H1 (cell line): ENCODE measurements at regions not wholly inside any gene's neighbourhood (a gene's known extent, or its start where the extent isn't known, plus 50 kb on each side); places are given as distances from the start of the nearest gene placed in this dataset.

Experiments used
- CTCF ChIA-PET: fragments of 300-600 bp; sonication (Branson Sonifier 250); formaldehyde crosslinking; loops from one replicate; lab custom pipeline; 2021; ENCODE audit not compliant: partially characterized antibody; lab: Charles Lee
- POLR2A ChIA-PET: fragments of 300-600 bp; sonication (Branson Sonifier 250); formaldehyde crosslinking; loops from one replicate; lab custom pipeline; 2021; ENCODE audit warnings: inconsistent platforms; ENCODE audit not compliant: partially characterized antibody; lab: Charles Lee
- DNase-seq, 2 experiments: peaks; one replicate each; pipeline versions ENCODE4 v3.0.0 to v3.0.0-alpha.2; 2010 to 2022; ENCODE audit warnings: low spot score in 2 of 2, low read depth in 1 of 2, mixed read lengths in 1 of 2
- FAIRE-seq: peaks from 2 replicates; lab custom pipeline; 2011; peaks lifted over from hg19 to GRCh38; lab: Jason Lieb, UNC
- H2AFZ ChIP-seq: 2 replicates; pipeline ENCODE4 v1.8.1; 2012; ENCODE audit warnings: low read length, inconsistent platforms
- H2AK5ac ChIP-seq: 2 replicates; pipeline ENCODE4 v1.6.1; 2013; ENCODE audit warnings: low read depth, low read length
- H2BK120ac ChIP-seq: replicated peaks from 2 replicates; pipeline ENCODE3; 2013; ENCODE audit warnings: low read depth, low read length, inconsistent platforms
- H2BK12ac ChIP-seq: 2 replicates; pipeline ENCODE4 v1.6.1; 2013; ENCODE audit warnings: low read depth, low read length
- H2BK15ac ChIP-seq: 2 replicates; pipeline ENCODE4 v1.6.1; 2013; ENCODE audit warnings: low read length
- H2BK20ac ChIP-seq: 2 replicates; pipeline ENCODE4 v1.6.1; 2013; ENCODE audit warnings: low read length
- H2BK5ac ChIP-seq: 2 replicates; pipeline ENCODE4 v1.6.1; 2013; ENCODE audit warnings: low read depth, low read length
- H3K14ac ChIP-seq: 2 replicates; pipeline ENCODE4 v1.6.1; 2013; ENCODE audit warnings: inconsistent platforms; ENCODE audit not compliant: insufficient read length
- H3K18ac ChIP-seq: 2 replicates; pipeline ENCODE4 v1.6.1; 2013; ENCODE audit warnings: low read length; ENCODE audit errors: extremely low read depth
- H3K23ac ChIP-seq: 2 replicates; pipeline ENCODE4 v1.6.1; 2013; ENCODE audit warnings: inconsistent platforms; ENCODE audit not compliant: insufficient read length
- H3K23me2 ChIP-seq: 2 replicates; pipeline ENCODE4 v1.6.1; 2013; ENCODE audit warnings: low read depth, low read length
- H3K27ac ChIP-seq: 2 replicates; pipeline ENCODE4 v1.6.1; 2011; ENCODE audit warnings: low read depth, low read length, inconsistent platforms
- H3K27me3 ChIP-seq, 4 experiments: replicated peaks in 1 of 4; 1 replicate in 1 of 4; 2 replicates in 3 of 4; pipeline versions ENCODE4 v1.6.1 to v1.8.1; 2011 to 2013; ENCODE audit warnings: low read length in 3 of 4, mild to moderate bottlenecking in 3 of 4, inconsistent platforms in 2 of 4, mixed read lengths in 2 of 4, moderate library complexity in 1 of 4; ENCODE audit not compliant: control insufficient read depth in 3 of 4, insufficient read depth in 3 of 4; ENCODE audit errors: extremely low read depth in 1 of 4
- H3K36me3 ChIP-seq, 4 experiments: 2 replicates each; pipeline versions ENCODE4 v1.6.1 to v1.8.1; 2011 to 2013; ENCODE audit warnings: mild to moderate bottlenecking in 4 of 4, low read length in 3 of 4, moderate library complexity in 2 of 4, control low read depth in 1 of 4, inconsistent platforms in 1 of 4; ENCODE audit not compliant: insufficient read depth in 4 of 4, control insufficient read depth in 2 of 4
- H3K4ac ChIP-seq: replicated peaks from 2 replicates; pipeline ENCODE3; 2013; ENCODE audit warnings: low read length, low read depth, mixed read lengths, inconsistent platforms; ENCODE audit not compliant: insufficient read length
- H3K4me1 ChIP-seq, 4 experiments: replicated peaks in 1 of 4; 1 replicate in 1 of 4; 2 replicates in 3 of 4; pipeline versions ENCODE4 v1.6.1 to v1.8.1; 2011 to 2013; ENCODE audit warnings: low read length in 3 of 4, inconsistent platforms in 2 of 4, mixed read lengths in 1 of 4; ENCODE audit not compliant: insufficient read depth in 4 of 4, control insufficient read depth in 3 of 4
- H3K4me2 ChIP-seq, 2 experiments: 2 replicates each; pipeline versions ENCODE4 v1.6.1 to v1.8.1; 2011 to 2013; ENCODE audit warnings: low read depth in 2 of 2, low read length in 2 of 2, control low read depth in 1 of 2, inconsistent platforms in 1 of 2, mild to moderate bottlenecking in 1 of 2; ENCODE audit not compliant: insufficient read depth in 1 of 2
- H3K4me3 ChIP-seq, 4 experiments: fragments of 200-600, 300-600 bp in 1 of 4; sonication (generic), shearing (Covaris generic), sonication (Bioruptor Twin) in 1 of 4; 2 replicates each; pipeline versions ENCODE4 v1.5.1 to v1.8.1; 2011 to 2016; ENCODE audit warnings: low read length in 4 of 4, low read depth in 3 of 4, control low read depth in 2 of 4, inconsistent platforms in 2 of 4, mild to moderate bottlenecking in 2 of 4, mixed read lengths in 1 of 4, moderate library complexity in 1 of 4; ENCODE audit not compliant: insufficient read depth in 2 of 4; ENCODE audit errors: extremely low read depth in 1 of 4
- H3K56ac ChIP-seq: replicated peaks from 2 replicates; pipeline ENCODE3; 2013; ENCODE audit warnings: low read depth, mild to moderate bottlenecking, mixed read lengths, low read length, inconsistent platforms; ENCODE audit not compliant: insufficient read length
- H3K79me1 ChIP-seq: 2 replicates; pipeline ENCODE4 v1.6.1; 2013; ENCODE audit warnings: low read depth, low read length, control low read depth
- H3K79me2 ChIP-seq, 2 experiments: 2 replicates each; pipeline versions ENCODE4 v1.6.1 to v1.8.1; 2012 to 2013; ENCODE audit warnings: low read length in 2 of 2, mild to moderate bottlenecking in 2 of 2, inconsistent platforms in 1 of 2; ENCODE audit not compliant: insufficient read depth in 2 of 2, control insufficient read depth in 1 of 2
- H3K9ac ChIP-seq, 4 experiments: replicated peaks in 1 of 4; 1 replicate in 1 of 4; 2 replicates in 3 of 4; pipeline versions ENCODE4 v1.6.1 to v1.8.1; 2011 to 2013; ENCODE audit warnings: low read depth in 3 of 4, low read length in 3 of 4, control low read depth in 2 of 4, mild to moderate bottlenecking in 2 of 4, moderate library complexity in 2 of 4, inconsistent platforms in 1 of 4; ENCODE audit errors: extremely low read depth in 1 of 4
- H3K9me3 ChIP-seq, 2 experiments: 2 replicates each; pipeline versions ENCODE4 v1.6.1 to v1.8.1; 2012 to 2013; ENCODE audit warnings: mild to moderate bottlenecking in 2 of 2, moderate library complexity in 2 of 2, control low read depth in 1 of 2, inconsistent platforms in 1 of 2, low read depth in 1 of 2, low read length in 1 of 2, mixed read lengths in 1 of 2; ENCODE audit not compliant: insufficient read depth in 2 of 2
- H4K20me1 ChIP-seq, 2 experiments: replicated peaks in 1 of 2; 2 replicates each; pipeline versions ENCODE3 to v1.8.1; 2011 to 2013; ENCODE audit warnings: inconsistent platforms in 2 of 2, low read length in 2 of 2, mild to moderate bottlenecking in 1 of 2; ENCODE audit not compliant: insufficient read depth in 2 of 2, control insufficient read depth in 1 of 2
- H4K5ac ChIP-seq: 2 replicates; pipeline ENCODE4 v1.6.1; 2013; ENCODE audit warnings: low read length, low read depth, mixed read lengths, inconsistent platforms; ENCODE audit not compliant: insufficient read length
- H4K8ac ChIP-seq: 2 replicates; pipeline ENCODE4 v1.8.0; 2013; ENCODE audit warnings: mild to moderate bottlenecking, moderate library complexity, low read length, inconsistent platforms; ENCODE audit not compliant: insufficient read depth; ENCODE audit errors: extremely low read depth
- H4K91ac ChIP-seq: replicated peaks from 2 replicates; pipeline ENCODE3; 2013; ENCODE audit warnings: low read length, mixed read lengths, inconsistent platforms; ENCODE audit not compliant: insufficient read length
- ASH2L ChIP-seq: fragments of 200-600, 300-600 bp; sonication (generic); IDR thresholded peaks from one replicate; pipeline ENCODE4 v1.7.1; 2017; ENCODE audit warnings: low read length
- BCL11A ChIP-seq, 2 experiments: IDR thresholded peaks; one replicate each; pipeline ENCODE4 v1.6.1; 2011; ENCODE audit warnings: low read depth in 2 of 2, low read length in 2 of 2, mild to moderate bottlenecking in 2 of 2
- MAFK ChIP-seq: IDR thresholded peaks from 2 replicates; pipeline ENCODE4 v1.6.1; 2012; ENCODE audit warnings: low read depth, mild to moderate bottlenecking, improper control_type of control experiment, low read length
- POLR2A ChIP-seq, 2 experiments: IDR thresholded peaks; 1 replicate in 1 of 2; 2 replicates in 1 of 2; pipeline ENCODE4 v1.6.1; 2011; ENCODE audit warnings: low read depth in 2 of 2, low read length in 2 of 2, mild to moderate bottlenecking in 2 of 2; ENCODE audit errors: control extremely low read depth in 1 of 2
- POLR2AphosphoS5 ChIP-seq: IDR thresholded peaks from 2 replicates; pipeline ENCODE4 v1.6.1; 2011; ENCODE audit warnings: low read depth, low read length
- POU5F1 ChIP-seq: IDR thresholded peaks from 2 replicates; pipeline ENCODE4 v1.6.1; 2011; ENCODE audit warnings: low read depth, mild to moderate bottlenecking, low read length, moderate library complexity
- RNF2 ChIP-seq: fragments of 200-900, 300-1000 bp; sonication (generic); IDR thresholded peaks from 2 replicates; pipeline ENCODE4 v1.7.1; 2016; ENCODE audit warnings: borderline replicate concordance, low read depth, mild to moderate bottlenecking, antibody characterized with exemption, low read length; ENCODE audit not compliant: poor library complexity, severe bottlenecking; ENCODE audit errors: missing control alignments
- USF2 ChIP-seq: IDR thresholded peaks from 2 replicates; pipeline ENCODE4 v1.6.1; 2011; ENCODE audit warnings: low read length, improper control_type of control experiment
- WGBS, 2 experiments: shearing (Covaris generic) in 1 of 2; methylation state at CpG; one replicate each; pipeline versions ENCODE4 v1.1.6 to v1.1.7; 2013 to 2015; ENCODE audit warnings: low lambda C conversion rate in 2 of 2, mixed read lengths in 2 of 2, inconsistent platforms in 1 of 2, low coverage in 1 of 2, missing lambda C conversion rate in 1 of 2; ENCODE audit not compliant: insufficient replicate concordance in 2 of 2, insufficient coverage in 1 of 2, insufficient read length in 1 of 2; ENCODE audit errors: extremely low coverage in 1 of 2, missing lambda C conversion rate in 1 of 2; 5-methylcytosine and 5-hydroxymethylcytosine counted together

GRCh38 chr13:84670245-84670644 lies 788.0 kb upstream of the SLITRK1 start:
- Histone ChIP-seq H3K23ac (no peak overlapping the region), H3K36me3 (no peaks in the 10 kb centered on the region), H4K20me1 (no peaks in the 10 kb centered on the region), H2AK5ac (no peak overlapping the region), H3K23me2 (no peaks in the 10 kb centered on the region), H2BK12ac (no peak overlapping the region), H3K27me3 (no peaks in the 10 kb centered on the region), H3K14ac (no peak overlapping the region), H3K4me2 (no peak overlapping the region), H4K91ac (no peak overlapping the region), H4K5ac (no peak overlapping the region), H2BK15ac (no peak overlapping the region), H3K4ac (no peak overlapping the region), H2BK120ac (no peak overlapping the region), H2AFZ (no peak overlapping the region), H3K79me1 (no peaks in the 10 kb centered on the region), H2BK5ac (no peak overlapping the region), H3K4me3 (no peak overlapping the region), H3K56ac (no peak overlapping the region), H3K79me2 (no peaks in the 10 kb centered on the region), H3K9ac (no peak overlapping the region), H4K8ac (no peak overlapping the region), H3K4me1 (peaks cover 0 to 2% (median 0%) of the 10 kb centered on the region in 4 experiments; a peak in 1 of 7 replicates), H2BK20ac (no peak overlapping the region), H3K18ac (no peak overlapping the region), H3K27ac (no peak overlapping the region), H3K9me3 (no peaks in the 10 kb centered on the region)
- FAIRE-seq (no peak), DNase-seq (no peak)
- TF ChIP-seq MAFK = no peak
- no peak for TF ChIP-seq USF2
- TF ChIP-seq POU5F1 = no peak
- no peak for TF ChIP-seq RNF2
- no peak for TF ChIP-seq BCL11A (IDR thresholded peaks at IDR 0.05; ENCODE audit: low read depth in 2 of 2, low read length in 2 of 2)
- TF ChIP-seq POLR2A (IDR thresholded peaks at IDR 0.05; ENCODE audit: control extremely low read depth in 1 of 2, low read depth in 2 of 2, low read length in 2 of 2) = no peak
- no peak for TF ChIP-seq ASH2L
- no peak for TF ChIP-seq POLR2AphosphoS5
- WGBS, 2 experiments = 100% methylated on average over 1 of the region's 1 CpG; no CpG with 5 or more reads in 1 of the 2 experiments
- CTCF ChIA-PET = no interaction called here
- POLR2A ChIA-PET = no interaction called here
